ENCODE measurements at regions not wholly inside any gene's neighbourhood (a gene's known extent, or its start where the extent isn't known, plus 50 kb on each side); places are given as distances from the start of the nearest gene placed in this dataset.

GRCh38 chr11:80632691-80633090 is 1191.9 kb upstream of the TENM4 start:
- Histone ChIP-seq H3K27ac (peak overlapping the region; percentile 83), H3K4me3 (no peak overlapping the region)

GRCh38 chr11:80632156-80632555 is 1191.3 kb upstream of the TENM4 start:
- H3K4me3 ChIP-seq = no peak overlapping the region
- TF ChIP-seq, protein P1, sequence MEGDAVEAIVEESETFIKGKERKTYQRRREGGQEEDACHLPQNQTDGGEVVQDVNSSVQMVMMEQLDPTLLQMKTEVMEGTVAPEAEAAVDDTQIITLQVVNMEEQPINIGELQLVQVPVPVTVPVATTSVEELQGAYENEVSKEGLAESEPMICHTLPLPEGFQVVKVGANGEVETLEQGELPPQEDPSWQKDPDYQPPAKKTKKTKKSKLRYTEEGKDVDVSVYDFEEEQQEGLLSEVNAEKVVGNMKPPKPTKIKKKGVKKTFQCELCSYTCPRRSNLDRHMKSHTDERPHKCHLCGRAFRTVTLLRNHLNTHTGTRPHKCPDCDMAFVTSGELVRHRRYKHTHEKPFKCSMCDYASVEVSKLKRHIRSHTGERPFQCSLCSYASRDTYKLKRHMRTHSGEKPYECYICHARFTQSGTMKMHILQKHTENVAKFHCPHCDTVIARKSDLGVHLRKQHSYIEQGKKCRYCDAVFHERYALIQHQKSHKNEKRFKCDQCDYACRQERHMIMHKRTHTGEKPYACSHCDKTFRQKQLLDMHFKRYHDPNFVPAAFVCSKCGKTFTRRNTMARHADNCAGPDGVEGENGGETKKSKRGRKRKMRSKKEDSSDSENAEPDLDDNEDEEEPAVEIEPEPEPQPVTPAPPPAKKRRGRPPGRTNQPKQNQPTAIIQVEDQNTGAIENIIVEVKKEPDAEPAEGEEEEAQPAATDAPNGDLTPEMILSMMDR (IDR thresholded peaks at IDR 0.05; ENCODE audit: low read depth, low read length) = no peak
- peak in 1 of 2 donors; percentile 14 for DNase-seq (ENCODE audit: low read depth in 1 of 2, low spot score in 1 of 2)
- peaks cover 26% of the 10 kb centered on the region for H3K4me1 ChIP-seq (ENCODE audit: low read depth)
- no peaks in the 10 kb centered on the region for H3K36me3 ChIP-seq
- H3K27me3 ChIP-seq = no peaks in the 10 kb centered on the region
- H3K9me3 ChIP-seq (ENCODE audit: low read depth) = no peaks in the 10 kb centered on the region
- peak overlapping the region; percentile 83 for H3K27ac ChIP-seq

More at GRCh38 chr11:80632691-80633090, 1191.9 kb upstream of the TENM4 start:
- peak in 1 of 2 donors; percentile 89 for DNase-seq (ENCODE audit: low read depth in 1 of 2, low spot score in 1 of 2)
- H3K9me3 ChIP-seq (ENCODE audit: low read depth) = no peaks in the 10 kb centered on the region
- TF ChIP-seq, protein P1 (IDR thresholded peaks at IDR 0.05; ENCODE audit: low read depth, low read length) = no peak
- peaks cover 26% of the 10 kb centered on the region for H3K4me1 ChIP-seq (ENCODE audit: low read depth)
- no peaks in the 10 kb centered on the region for H3K27me3 ChIP-seq
- H3K36me3 ChIP-seq = no peaks in the 10 kb centered on the region

DNA sequence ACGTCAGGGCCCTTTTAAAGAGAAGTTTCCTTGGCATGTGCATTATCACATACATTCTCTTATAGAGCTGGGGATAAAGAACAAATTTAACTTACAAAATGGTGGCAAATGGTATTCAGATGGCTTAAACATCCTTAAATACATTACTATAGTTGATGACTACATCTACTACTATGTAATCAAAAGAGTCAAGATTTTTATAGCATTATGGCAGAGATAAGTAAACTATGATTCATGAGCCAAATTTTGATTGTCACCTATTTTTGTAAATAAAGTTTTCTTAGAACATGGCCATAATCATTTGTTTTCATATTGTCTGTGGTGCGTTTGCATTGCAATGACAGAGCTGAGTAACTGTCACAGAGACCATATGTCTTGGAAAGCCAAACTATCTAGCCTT is 1188.6 kb upstream of the TENM4 start:
- no peaks in the 10 kb centered on the region for H3K27me3 ChIP-seq
- H3K4me3 ChIP-seq = no peak overlapping the region
- H3K9me3 ChIP-seq (ENCODE audit: low read depth) = no peaks in the 10 kb centered on the region
- DNase-seq (ENCODE audit: low read depth in 1 of 2, low spot score in 1 of 2) = no peak
- no peak overlapping the region for H3K27ac ChIP-seq
- peaks cover 33% of the 10 kb centered on the region for H3K4me1 ChIP-seq (ENCODE audit: low read depth)
- no peaks in the 10 kb centered on the region for H3K36me3 ChIP-seq
- TF ChIP-seq, protein P1 (IDR thresholded peaks at IDR 0.05; ENCODE audit: low read depth, low read length) = no peak

DNA sequence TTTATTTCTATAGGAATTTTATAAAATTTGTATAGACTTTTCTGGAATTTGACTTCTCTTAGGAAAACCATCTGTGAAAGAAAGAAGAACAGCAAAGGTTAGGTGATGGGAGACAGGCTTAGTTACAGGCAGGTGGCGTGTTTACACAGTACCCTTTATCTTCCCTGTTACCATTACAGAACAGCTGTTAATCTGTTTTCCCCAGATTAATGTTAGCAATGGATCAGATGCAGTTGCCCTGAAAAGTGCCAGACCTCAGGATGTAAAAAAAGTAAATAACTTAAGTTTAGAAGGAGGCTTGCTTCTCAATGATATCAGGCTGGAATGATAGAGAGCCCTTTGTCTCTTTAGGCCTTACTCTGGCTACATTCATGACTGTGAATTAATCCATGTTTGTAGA is 1186.5 kb upstream of the TENM4 start:
- no peak overlapping the region for H3K4me3 ChIP-seq
- TF ChIP-seq, protein P1 (IDR thresholded peaks at IDR 0.05; ENCODE audit: low read depth, low read length) = no peak
- H3K27me3 ChIP-seq = no peaks in the 10 kb centered on the region
- DNase-seq (ENCODE audit: low read depth in 1 of 2, low spot score in 1 of 2) = no peak
- no peak overlapping the region for H3K27ac ChIP-seq
- no peaks in the 10 kb centered on the region for H3K9me3 ChIP-seq (ENCODE audit: low read depth)
- H3K36me3 ChIP-seq = no peaks in the 10 kb centered on the region
- peaks cover 31% of the 10 kb centered on the region for H3K4me1 ChIP-seq (ENCODE audit: low read depth)

DNA sequence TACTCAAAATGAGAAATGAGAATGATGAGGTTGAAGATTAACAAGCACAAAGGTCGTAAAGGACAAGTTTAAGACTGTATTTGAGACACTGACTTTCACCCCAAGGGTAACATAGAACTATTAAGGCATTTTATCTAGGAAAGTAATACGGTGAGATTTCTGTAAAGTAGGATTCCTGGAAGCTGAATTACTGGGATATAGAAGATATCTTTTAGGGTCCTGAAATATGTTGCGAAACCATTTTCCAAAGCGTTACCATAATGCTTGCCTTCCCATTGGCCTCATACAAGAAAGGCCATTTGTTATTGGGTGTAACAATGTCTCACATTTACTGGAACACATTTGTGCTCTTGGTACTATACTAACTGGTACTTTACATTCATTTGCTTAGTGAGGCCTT is 1185.9 kb upstream of the TENM4 start:
- DNase-seq (ENCODE audit: low read depth in 1 of 2, low spot score in 1 of 2) = no peak
- Histone ChIP-seq H3K36me3 (no peaks in the 10 kb centered on the region), H3K4me1 (ENCODE audit: low read depth) (peaks cover 30% of the 10 kb centered on the region), H3K27me3 (no peaks in the 10 kb centered on the region), H3K4me3 (no peak overlapping the region), H3K27ac (no peak overlapping the region), H3K9me3 (ENCODE audit: low read depth) (no peaks in the 10 kb centered on the region)
- TF ChIP-seq, protein P1 (IDR thresholded peaks at IDR 0.05; ENCODE audit: low read depth, low read length) = no peak

GRCh38 chr11:80625563-80625962 is 1184.7 kb upstream of the TENM4 start:
- H3K4me1 ChIP-seq (ENCODE audit: low read depth) = peaks cover 33% of the 10 kb centered on the region
- H3K9me3 ChIP-seq (ENCODE audit: low read depth) = no peaks in the 10 kb centered on the region
- DNase-seq (ENCODE audit: low read depth in 1 of 2, low spot score in 1 of 2) = no peak
- no peaks in the 10 kb centered on the region for H3K27me3 ChIP-seq
- H3K4me3 ChIP-seq = no peak overlapping the region
- H3K36me3 ChIP-seq = no peaks in the 10 kb centered on the region
- TF ChIP-seq, protein P1 (IDR thresholded peaks at IDR 0.05; ENCODE audit: low read depth, low read length) = no peak
- H3K27ac ChIP-seq = no peak overlapping the region
